GM18867 (cell line): ENCODE measurements at regions not wholly inside any gene's neighbourhood (a gene's known extent, or its start where the extent isn't known, plus 50 kb on each side); places are given as distances from the start of the nearest gene placed in this dataset.

Source experiments
- ATAC-seq: cut with Tn5 transposase; IDR thresholded peaks from one replicate; pipeline ENCODE4 v1.9.1; 2021; ENCODE audit warnings: mild to moderate bottlenecking, moderate library complexity; ENCODE audit not compliant: unreplicated experiment

DNA sequence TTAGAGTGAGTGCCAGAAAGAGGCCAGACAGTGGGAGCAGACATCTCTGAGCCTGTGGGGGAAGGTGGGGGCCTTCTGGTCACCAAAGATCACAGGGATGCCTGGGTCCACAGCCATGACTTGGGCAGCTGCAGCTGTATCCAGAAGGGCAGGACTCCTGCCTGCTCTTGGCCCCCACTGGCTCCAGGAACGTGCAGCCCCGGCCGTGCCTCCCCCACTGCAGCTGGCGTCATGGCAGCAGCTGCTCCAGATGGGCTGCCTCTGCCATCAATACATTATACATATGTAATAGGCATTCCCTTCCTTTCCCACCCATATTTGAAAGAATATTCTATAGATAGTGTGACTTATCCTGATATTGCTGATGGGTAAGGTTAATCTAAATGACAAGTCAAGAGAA is 195.5 kb upstream of the SNX19 start:
- ATAC-seq: no peak

- no peak for ATAC-seq
Observed at GRCh38 chr11:131118247-131118646, 202.0 kb upstream of the SNX19 start.

DNA sequence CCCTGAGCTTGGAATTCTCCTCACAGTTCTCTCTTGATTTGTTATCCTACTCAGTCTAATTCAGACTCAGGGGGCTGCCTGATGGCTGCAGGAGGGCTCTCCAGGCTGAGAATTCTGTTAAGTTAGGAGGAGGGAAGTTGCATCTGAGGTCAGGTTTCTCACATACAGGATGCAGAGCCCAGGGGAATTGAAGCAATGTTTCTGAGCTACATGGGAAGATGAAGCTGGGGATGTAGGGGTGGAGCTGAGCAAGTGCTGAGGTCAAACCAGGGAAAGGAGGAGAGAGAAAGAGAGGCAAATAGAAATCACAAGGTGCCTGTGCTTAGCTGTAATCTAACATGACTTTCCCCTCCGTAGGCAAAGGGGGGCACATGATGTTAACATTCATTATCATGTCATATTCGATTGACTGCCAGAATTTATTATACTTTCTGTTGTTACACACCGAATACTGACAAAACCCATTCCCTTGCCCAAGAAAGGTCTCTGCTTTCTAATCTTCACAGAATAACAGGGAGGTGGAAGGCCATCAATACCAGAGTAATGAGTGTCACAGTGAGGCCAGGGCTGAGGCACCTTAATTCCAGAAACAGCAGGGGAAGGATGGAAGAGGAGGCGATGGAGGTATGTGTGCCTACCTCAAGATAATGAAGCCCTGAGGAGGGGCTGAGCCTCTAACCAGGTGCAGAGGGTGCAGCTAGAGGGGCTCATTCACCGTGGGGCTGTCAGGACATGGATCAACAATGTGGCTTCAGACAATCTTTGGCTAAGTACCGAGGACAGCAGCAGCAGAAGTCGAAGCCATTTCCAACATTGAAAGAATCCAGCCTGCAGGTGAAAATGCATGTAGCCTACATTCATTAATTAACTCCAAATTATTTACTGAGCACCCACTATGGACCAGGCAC is 205.4 kb upstream of the SNX19 start:
- no peak for ATAC-seq

GRCh38 chr11:131122448-131122847 is 206.2 kb upstream of the SNX19 start:
- no peak for ATAC-seq

DNA sequence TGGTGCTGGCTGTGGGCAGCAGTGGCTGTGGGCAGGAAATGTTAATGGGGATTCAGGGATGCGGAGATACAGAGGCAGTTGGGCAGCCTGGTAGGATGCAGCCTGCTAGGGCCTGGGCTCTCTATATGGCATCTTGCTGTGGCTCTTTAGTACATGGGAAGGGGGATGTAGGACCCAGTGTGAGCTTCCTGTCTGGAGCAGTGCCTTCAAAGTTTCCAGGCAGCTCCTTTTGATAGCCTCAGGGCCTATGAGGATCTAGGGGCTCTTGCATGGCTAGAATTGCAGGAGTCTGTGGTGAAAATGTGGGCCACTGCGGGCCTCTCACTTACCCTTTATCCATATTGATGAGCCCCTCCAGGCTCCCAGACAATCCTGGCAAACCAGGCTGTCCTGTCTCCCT is 213.2 kb upstream of the SNX19 start:
- no peak for ATAC-seq

DNA sequence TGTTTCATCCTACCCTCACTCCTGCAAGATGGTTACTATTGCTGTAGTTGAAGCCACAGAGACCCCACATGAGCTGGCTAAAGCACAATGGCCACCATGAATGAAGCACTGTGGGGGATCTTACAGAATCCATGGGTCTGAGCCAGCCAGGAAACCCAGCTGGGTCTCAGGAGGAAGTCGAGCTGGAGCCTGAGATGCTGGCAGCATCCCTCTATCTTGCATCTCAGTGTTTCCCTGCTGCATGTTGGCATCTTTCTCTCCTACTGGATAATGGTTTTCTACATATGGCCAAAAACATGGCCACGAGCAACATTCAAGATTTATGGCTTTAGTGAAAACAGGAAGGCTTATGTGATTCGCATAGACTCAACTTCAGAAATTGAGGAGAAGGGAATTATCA is 219.3 kb upstream of the SNX19 start:
- ATAC-seq: no peak

DNA sequence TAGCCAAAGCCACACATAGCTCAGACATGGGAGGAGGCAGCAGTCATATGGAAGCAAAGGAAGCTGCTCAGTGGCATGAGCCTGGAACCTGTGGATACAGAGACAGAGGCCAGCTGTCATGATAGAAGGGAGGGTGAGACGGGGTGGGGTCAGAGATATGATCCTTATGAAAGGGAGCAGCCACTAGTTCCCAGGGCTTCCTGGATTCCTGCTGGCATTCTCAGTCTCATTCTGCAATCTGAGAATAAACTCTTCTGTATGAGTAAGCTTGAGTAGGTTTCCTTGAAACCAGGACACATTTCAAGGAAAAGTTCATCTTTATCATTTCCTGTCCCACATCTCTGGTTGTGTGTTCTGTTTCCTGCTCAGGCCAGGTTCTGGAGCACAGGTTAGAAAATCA is 220.2 kb upstream of the SNX19 start:
- ATAC-seq: no peak

GRCh38 chr11:131137046-131137445 is 220.8 kb upstream of the SNX19 start:
- no peak for ATAC-seq

- no peak for ATAC-seq
Observed at GRCh38 chr11:131138731-131139130, 222.5 kb upstream of the SNX19 start.

DNA sequence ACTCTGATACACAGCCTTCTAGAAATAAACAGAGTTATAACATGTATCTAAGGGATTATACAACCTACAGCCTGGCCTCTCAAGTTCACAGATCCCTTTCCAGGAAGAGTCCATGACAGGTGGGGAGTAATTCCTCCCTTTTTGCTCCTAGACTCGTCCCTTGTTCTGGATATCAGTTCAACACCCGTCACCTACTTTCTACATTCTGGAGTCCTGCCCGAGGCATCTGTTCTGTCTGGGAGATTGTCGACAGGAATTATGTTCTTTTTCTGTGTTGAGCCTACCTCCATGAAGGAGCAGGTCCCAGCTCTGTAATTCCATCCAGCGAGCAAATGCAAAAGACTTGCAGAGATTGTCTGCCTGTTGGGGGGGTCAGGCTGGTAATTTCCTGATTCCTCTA is 224.6 kb upstream of the NTM start:
- no peak for ATAC-seq

DNA sequence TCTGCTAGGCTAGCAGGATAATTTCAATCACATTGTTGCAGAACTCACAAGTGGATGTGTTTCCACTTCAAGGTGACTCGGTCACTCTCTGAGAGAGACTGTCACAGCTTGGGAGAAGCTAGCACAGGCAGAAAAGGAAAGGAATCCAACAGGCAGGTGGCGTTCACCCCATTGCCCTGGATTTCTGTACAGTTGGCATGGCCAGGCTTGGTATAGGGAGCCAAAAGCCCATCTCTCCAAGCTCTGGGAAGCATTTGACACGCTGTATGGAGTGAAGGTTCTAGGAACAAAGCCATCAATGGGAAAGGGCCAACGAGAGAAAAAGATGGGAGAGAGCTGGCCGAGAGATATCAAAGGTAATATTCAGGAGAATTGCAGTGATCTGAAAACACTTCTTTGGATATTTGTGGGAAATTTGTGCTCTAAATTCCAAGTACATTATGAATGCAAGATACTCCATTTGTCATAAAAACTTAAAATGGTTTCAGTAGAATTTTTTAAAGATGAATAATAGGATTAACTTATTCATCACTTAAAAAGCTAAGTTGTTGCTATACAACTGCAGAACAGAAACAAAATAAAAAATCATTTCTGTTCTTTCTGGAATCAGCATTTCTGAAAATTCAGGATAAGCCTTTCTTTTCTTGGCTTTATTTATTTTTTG is 223.5 kb upstream of the NTM start:
- no peak for ATAC-seq

- no peak for ATAC-seq
Observed at GRCh38 chr11:131154351-131154750, 216.1 kb upstream of the NTM start.

DNA sequence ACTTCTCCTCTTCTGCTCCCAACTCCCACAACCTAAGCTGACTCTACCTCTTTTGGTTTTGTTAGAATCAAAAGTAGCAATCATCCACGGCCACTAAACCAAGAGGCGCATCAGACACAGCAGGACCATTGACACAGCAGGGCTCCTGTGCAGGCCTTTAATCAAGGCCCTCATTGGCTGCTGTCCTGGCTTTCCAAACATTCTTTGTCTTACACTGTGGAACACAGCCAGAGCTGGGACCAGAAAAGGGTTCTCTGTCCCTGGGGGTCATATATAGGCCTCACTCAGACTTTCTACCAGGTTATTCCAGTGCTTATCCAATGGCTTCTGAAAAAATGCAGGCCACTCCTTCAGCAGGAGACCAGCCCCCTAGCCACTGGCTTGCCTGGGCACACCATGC is 212.7 kb upstream of the NTM start:
- ATAC-seq: no peak

DNA sequence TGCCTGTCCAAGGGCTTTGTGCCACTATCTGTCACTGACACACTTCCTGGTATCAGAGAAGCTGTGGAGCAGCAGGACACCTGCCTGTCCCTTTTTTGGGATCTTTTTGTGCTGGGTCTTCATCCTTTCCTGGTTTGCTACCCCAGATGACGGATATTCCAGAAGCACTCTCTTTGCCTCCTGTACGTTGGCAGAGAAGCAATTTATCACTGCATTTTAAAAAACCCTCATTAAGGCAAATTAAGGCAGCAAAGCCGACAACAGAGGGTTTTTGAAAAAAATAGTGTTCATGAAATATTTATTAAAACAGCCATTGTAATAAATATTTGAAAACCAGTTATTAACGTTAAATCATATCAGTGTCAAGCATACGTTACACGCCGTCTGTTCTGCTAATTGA is 209.6 kb upstream of the NTM start:
- no peak for ATAC-seq

DNA sequence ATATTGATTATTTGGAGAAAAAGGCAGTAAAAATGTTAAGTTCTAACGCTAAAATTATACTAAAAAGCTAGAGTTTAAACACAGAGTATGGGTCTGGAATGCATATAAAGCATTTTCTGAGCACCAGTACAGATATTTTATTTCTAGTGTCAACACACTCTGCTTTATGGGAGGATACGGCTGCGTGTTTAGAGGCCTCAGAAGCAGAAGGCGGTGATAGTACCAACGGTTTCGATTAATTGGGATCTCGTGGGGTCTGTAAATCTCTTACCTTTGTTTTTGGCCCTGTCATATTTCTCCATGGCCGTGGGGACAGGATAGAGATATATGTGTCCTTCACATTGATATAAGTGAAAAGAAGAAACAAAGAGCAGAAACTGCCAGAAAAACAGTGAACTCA is 206.8 kb upstream of the NTM start:
- ATAC-seq: no peak

GRCh38 chr11:131165036-131165435 is 205.4 kb upstream of the NTM start:
- no peak for ATAC-seq

DNA sequence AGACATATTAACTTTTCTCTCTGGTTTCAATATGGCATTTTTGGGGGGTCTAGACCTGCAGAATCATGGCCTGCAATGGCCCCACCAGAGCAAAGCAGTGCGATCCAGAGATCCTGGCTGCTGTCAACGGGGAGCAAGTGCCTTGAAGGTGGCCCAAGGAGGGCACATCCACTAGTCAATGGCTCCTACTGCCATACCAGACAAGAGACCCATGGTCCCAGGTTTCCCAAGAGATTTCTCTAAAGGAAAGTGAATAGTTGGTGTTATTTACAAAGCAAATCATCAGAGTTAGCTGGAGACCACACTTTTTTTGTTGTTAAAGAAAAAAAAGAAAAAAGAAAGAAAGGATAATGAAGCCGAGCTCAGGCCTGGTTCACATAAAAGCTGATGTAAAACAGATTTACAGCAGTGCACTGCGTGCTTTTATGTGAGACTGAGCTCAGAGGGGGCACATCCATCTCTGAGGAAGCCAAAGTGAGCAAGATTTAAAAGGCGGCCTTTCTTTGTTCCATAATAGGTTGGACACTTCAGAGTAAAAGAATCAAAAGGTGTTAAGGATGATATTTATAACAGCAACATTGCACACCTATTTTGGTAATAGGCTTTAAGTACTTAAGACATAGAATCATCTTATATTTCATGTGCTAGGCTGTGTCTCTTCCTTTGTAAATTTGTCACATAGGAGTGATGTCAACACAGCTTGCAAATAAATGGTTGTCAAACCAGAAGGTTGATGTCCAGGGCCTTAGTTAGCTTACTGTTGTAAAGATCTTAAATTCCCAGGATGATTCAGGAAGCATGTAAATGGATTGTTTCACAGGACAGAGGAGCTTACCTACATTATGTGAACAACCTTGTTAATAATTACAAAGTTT is 201.3 kb upstream of the NTM start:
- no peak for ATAC-seq

- no peak for ATAC-seq
Observed at GRCh38 chr11:131172011-131172410, 198.4 kb upstream of the NTM start.

- no peak for ATAC-seq
Observed at GRCh38 chr11:131178020-131178419, 192.4 kb upstream of the NTM start.

DNA sequence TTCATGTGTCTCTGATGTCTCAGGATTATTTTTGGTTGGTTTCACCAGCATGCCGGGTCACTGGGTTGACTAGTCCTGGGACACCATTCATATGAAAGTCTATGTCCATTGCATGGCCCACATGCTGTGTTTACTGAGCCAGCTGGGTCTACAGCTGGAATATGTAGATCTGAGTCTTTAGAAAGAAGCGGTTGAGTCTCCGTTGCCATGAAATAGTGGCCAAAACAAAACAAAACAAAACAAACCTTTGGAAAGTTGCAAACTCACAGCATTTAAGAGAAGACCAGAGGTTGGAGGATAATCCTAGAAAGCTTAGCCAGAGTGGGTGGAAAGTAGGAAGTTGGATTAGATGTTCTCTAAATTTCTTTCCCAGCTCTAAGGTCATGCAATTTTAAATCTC is 191.8 kb upstream of the NTM start:
- no peak for ATAC-seq

DNA sequence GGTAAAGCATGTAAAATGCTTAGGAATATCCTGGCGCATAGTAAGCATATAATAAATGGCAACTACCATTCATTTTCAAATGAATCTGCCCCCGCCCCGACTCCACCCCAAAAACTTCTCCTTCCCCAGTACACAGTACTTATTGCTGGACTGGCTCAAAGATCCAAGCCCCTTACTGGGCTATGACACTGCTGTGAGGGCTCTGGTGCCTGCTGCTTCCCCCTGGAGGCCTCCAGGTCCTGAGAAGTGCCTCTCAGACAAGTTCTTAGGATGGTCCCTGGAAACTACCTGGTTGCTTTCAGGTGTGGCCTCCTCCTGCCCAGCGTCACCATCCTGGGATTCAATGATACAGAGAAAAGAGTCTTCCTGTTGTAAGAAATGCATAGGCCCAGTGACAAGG is 190.6 kb upstream of the NTM start:
- ATAC-seq: no peak

DNA sequence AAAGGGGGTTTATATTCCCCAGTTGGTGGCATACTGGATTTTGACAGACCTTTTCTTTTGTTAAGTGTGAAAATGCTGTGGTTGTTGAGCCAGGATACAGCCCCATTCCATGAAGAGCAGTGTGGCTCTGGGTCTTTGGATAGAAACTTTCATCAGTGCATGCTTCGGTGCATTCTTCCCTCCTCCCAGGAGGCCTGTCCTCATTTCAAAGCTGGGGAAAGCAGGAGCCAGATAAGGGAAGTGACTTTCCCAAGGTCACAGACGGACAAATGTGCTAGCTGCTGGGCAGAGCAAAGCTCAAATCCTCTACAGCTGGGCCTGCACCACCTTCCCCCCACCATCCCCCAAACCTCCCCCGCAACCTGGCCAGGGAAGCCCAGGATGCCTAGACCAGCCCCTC is 184.5 kb upstream of the NTM start:
- ATAC-seq: no peak
